ENCODE measurements at regions not wholly inside any gene's neighbourhood (a gene's known extent, or its start where the extent isn't known, plus 50 kb on each side); places are given as distances from the start of the nearest gene placed in this dataset.
A peak's percentile ranks its signal among the peaks of the same experiment; 100 is the strongest.

GRCh38 chr9:81848472-81848871 is 79.8 kb upstream of the SPATA31D4 start:
- DNase-seq: peak; percentile 30

DNA sequence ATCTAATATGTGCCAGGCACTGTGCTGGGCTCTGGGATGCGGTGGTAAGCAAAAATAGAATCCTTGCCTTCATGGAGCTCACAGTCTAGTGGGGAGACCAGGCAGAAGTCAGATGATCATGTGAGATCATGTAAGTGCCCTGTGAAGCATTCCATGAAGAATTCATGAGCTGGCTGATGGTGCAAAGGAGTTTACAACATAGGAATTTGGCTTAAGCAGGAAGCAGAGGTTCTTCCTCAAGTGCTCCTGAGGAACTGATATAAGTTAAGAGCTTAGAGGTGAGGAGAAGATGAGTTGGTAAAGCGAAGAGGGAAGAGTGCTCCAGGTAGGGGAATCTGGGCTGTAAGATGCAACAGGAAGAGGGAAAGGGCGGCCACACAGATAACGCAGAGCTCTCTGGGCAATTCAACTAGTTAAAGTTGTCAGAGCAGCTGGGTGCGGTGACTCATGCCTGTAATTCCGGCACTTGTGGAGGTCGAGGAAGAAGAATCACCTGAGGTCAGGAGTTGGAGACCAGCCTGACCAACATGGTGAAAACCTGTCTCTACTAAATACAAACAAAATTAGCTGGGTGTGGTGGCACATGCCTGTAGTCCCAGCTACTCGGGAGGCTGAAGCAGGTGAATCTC is 78.5 kb upstream of the SPATA31D4 start:
- DNase-seq: no peak

- DNase-seq: no peak
These were observed 77.5 kb upstream of the SPATA31D4 start for GRCh38 chr9:81850724-81851123.

DNA sequence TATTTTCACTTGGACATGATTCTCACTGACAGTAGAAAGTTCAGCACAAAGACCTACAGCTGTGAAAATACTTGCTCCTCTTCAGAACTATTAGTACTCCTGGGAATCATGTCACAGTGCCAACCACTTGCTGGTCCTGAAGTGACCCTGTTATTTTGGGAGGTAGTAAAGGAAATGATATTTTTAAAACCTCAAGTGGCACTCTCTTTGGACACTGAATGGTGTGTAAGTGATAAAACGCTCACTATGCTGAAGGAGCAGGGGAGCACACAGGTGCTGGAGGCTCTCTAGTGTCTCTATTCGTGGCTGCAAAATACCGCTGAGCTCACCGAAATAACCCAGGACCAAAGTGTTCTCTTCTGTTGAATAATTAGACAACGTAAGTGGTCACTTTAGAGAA is 76.9 kb upstream of the SPATA31D4 start:
- no peak for DNase-seq

- DNase-seq: no peak
These were observed 75.4 kb upstream of the SPATA31D4 start for GRCh38 chr9:81852820-81853219.

DNA sequence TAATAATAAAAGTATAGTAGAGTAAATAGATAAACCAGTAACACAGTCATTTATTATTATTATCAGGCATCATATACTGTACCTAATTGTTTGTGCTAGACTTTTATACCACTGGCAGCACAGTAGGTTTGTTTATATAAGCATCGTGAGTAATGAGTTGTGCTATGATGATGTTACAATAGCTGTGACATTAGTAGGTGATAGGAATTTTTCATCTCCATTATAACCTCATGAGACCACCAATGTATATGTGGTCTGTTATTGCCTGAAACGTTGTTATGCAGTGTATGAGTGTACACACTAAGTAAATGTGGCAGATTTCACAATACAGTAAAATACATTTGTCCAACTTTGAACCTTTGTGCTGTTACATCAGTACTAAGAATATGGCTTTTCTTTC is 72.7 kb upstream of the SPATA31D4 start:
- DNase-seq: no peak

DNA sequence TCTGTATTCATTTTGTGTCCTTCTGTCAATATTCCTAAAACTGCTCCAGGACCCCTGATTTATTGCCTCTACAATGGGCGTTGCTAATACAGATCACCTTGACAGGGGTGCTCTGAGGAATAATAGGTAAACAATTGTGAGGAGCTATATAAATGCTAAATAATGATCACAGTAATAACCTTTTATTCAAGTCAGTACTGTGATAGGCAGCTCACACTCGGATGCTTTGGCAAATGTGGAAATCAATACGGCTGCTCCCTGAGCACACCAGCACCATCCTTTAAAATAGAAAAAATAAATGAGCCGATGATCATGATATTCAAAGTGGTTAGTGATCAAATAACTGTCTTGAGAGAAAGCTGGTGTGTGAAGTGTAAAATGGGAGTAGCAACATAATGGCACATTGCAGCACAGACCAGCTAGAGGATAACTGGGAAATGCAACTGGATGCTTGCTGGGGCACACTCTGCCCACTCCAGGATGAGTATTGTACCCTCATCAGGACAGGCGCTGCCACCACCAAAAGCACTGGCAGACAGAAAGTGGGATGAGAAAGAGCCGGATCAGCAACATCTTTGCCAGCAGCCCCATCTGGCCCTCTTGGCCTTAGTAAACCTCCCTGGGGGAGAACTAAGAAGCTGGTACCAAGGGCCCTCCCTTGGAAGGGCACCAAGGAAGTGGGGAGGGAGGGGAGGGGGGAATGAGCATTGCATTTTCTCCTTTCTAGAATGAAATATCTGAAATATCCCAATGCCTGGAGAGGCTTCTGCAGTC is 69.4 kb upstream of the SPATA31D4 start:
- DNase-seq: no peak

- no peak for DNase-seq
These were observed 67.6 kb upstream of the SPATA31D4 start for GRCh38 chr9:81860581-81860980.

DNA sequence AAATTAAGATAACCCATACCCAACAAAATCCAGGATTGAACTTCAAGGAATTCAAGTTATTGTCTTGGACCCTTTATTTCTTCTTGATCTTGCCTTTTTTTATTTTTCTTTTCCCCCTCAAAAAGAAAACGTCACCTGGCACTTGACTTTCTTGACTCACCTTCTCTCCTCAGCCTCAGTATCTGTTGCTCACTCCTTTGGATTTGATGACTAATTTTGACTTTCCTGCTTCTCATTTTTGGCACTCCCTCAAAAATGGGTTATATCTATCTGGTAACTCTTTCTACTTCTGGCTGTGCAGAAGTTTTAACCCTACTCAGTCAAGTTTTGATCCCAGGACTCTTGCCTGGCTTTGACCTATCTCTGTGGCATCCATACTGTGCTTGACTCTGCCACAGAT is 66.6 kb upstream of the SPATA31D4 start:
- no peak for DNase-seq

GRCh38 chr9:81868145-81868544 is 60.1 kb upstream of the SPATA31D4 start:
- no peak for DNase-seq

- no peak for DNase-seq
These were observed 56.5 kb upstream of the SPATA31D4 start for GRCh38 chr9:81871695-81872094.

DNA sequence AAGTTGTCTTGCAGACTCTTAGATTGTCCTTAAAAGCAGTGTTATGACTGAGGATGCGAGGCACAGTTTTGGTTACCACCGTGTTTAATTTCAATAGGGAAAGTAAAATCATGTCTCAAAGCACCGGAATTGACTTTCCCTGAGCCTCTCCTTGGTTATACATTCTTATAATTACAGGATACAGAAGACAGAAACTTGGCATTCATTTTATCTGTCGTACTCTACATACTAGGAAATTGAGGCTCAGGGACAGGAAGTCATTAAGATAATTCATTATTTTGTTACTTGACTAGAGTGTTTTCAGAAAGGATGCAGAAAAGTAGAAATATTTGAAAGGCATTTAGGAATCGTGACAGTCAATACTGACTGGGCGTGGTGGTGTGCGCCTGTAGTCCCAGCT is 54.0 kb upstream of the SPATA31D4 start:
- DNase-seq: no peak

GRCh38 chr9:81874931-81875330 is 53.3 kb upstream of the SPATA31D4 start:
- DNase-seq: peak; percentile 63

- no peak for DNase-seq
These were observed 51.2 kb upstream of the SPATA31D4 start for GRCh38 chr9:81877047-81877446.

Measured in hindlimb muscle (tissue), 1 donor.